NB4 (cell line): ENCODE measurements at regions not wholly inside any gene's neighbourhood (a gene's known extent, or its start where the extent isn't known, plus 50 kb on each side); places are given as distances from the start of the nearest gene placed in this dataset.

Experiments
- CTCF ChIP-seq: IDR thresholded peaks from one replicate; pipeline ENCODE4 v1.5.1; 2012; ENCODE audit warnings: low read depth, low read length
- MAX ChIP-seq: IDR thresholded peaks from 2 replicates; pipeline ENCODE4 v1.6.1; 2011; ENCODE audit warnings: low read depth, low read length
- MYC ChIP-seq: IDR thresholded peaks from 2 replicates; pipeline ENCODE4 v1.6.1; 2011; ENCODE audit warnings: low read depth, low read length
- POLR2A ChIP-seq: IDR thresholded peaks from 2 replicates; pipeline ENCODE4 v1.6.1; 2011; ENCODE audit warnings: mild to moderate bottlenecking; ENCODE audit not compliant: insufficient read length; ENCODE audit errors: extremely low read depth

- TF ChIP-seq POLR2A (no peak), CTCF (no peak), MYC (no peak), MAX (no peak)
These were observed 126.9 kb upstream of the DNAJC10 start for GRCh38 chr2:182589121-182589520.
